A673 (cell line): ENCODE measurements at regions not wholly inside any gene's neighbourhood (a gene's known extent, or its start where the extent isn't known, plus 50 kb on each side); places are given as distances from the start of the nearest gene placed in this dataset.

ENCODE experiments used
- CTCF ChIP-seq: fragments of 300-800, 200-600 bp; sonication (generic); conservative IDR thresholded peaks from 2 replicates; pipeline ENCODE4 v1.5.1; 2017; ENCODE audit warnings: low read depth, mild to moderate bottlenecking, antibody characterized with exemption, low read length, moderate library complexity, mixed read lengths
- EZH2 ChIP-seq: fragments of 200-600 bp; sonication (generic); IDR thresholded peaks from 2 replicates; pipeline ENCODE4 v1.6.1; 2017; ENCODE audit warnings: borderline replicate concordance, low read depth, mild to moderate bottlenecking, mixed read lengths, antibody characterized with exemption, low read length; ENCODE audit not compliant: poor library complexity, severe bottlenecking

GRCh38 chr9:86997951-86998350, 50.6 kb upstream of the GAS1 start:
- TF ChIP-seq CTCF (no peak), EZH2 (no peak)
